ENCODE measurements at regions not wholly inside any gene's neighbourhood (a gene's known extent, or its start where the extent isn't known, plus 50 kb on each side); places are given as distances from the start of the nearest gene placed in this dataset.

- no peak for DNase-seq (ENCODE audit: low read depth)
- H3K4me3 ChIP-seq (ENCODE audit: low read depth, low read length): no peak overlapping the region
- no peak for TF ChIP-seq CTCF (IDR thresholded peaks at IDR 0.05; ENCODE audit: insufficient read depth, low read length)
These were observed 165.5 kb upstream of the KLF12 start for GRCh38 chr13:74299721-74300120.

DNA sequence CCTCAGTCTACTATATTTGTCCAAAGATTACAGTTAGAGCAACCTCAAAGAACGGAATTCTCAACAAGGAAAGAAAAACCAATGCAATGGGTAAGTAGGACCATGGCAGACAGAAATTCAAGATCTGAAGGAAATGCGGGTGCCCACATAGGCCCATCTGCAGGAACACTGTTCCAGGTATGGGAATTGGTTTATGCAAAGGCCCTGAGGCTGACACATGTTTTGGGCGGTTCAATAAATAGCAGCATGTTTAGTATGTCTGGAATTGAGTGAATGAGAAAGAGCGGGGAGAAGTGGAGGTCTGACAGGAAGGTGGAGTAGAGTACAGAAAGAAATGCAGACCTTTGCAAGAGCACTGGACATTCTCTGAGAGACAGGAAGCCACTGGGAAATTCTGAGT, 164.7 kb upstream of the KLF12 start:
- H3K4me3 ChIP-seq (ENCODE audit: low read depth, low read length): no peak overlapping the region
- TF ChIP-seq CTCF (IDR thresholded peaks at IDR 0.05; ENCODE audit: insufficient read depth, low read length): no peak
- DNase-seq (ENCODE audit: low read depth): no peak

DNA sequence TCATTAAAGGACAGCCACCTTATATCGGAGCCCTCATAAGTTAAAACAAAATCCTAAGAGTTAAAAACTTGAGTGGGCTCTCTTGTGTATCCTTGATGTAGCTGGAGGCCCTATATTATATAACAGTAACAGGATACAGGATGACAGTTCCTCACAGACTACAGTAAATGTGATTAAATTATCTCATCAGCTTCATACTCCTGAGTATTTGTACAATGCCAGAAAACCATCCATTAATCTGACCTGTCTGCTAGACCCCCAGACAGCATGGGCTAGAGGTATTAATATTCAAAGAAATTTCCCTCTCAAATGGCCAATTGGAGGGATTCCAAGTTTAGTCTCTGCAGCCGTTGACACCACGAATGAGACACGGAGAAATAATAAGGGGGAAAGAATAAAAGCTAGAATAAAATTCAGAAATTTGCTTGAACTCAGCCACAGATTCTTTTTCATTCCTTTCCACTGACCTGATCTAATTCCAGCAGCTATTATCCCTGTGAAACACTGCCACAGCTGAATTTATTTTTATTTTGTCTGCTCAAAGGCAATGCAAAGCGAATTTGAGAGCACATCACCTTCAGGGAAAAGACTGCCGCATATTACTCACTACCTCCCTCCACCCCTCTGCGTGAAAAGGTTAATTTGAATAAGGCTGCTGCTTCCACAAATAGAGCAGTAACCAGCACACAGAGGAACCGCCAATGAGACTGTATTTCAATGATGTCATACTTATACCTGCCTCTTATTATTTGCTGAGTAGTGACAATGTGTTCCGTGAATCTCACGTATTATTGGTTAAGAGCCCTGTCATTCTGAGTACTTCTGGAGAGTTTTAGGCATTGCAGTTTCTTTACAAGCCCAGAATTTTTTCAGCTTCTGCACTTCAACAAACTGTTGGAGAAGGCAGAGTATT, 155.9 kb upstream of the KLF12 start:
- peak; percentile 94 for DNase-seq (ENCODE audit: low read depth)
- H3K4me3 ChIP-seq (ENCODE audit: low read depth, low read length): peak overlapping the region; percentile 26
- TF ChIP-seq CTCF (IDR thresholded peaks at IDR 0.05; ENCODE audit: insufficient read depth, low read length): peak; percentile 10

- DNase-seq (ENCODE audit: low read depth): no peak
- H3K4me3 ChIP-seq (ENCODE audit: low read depth, low read length): no peak overlapping the region
- TF ChIP-seq CTCF (IDR thresholded peaks at IDR 0.05; ENCODE audit: insufficient read depth, low read length): no peak
These were observed 154.9 kb upstream of the KLF12 start for GRCh38 chr13:74289107-74289506.

GRCh38 chr13:74288361-74288911, 154.2 kb upstream of the KLF12 start:
- no peak for TF ChIP-seq CTCF (IDR thresholded peaks at IDR 0.05; ENCODE audit: insufficient read depth, low read length)
- H3K4me3 ChIP-seq (ENCODE audit: low read depth, low read length): peak overlapping the region; percentile 15
- DNase-seq (ENCODE audit: low read depth): no peak

- no peak for TF ChIP-seq CTCF (IDR thresholded peaks at IDR 0.05; ENCODE audit: insufficient read depth, low read length)
- no peak overlapping the region for H3K4me3 ChIP-seq (ENCODE audit: low read depth, low read length)
- DNase-seq (ENCODE audit: low read depth): peak; percentile 61
These were observed 153.5 kb upstream of the KLF12 start for GRCh38 chr13:74287724-74288169.
